HT1080 (cell line): ENCODE measurements at regions not wholly inside any gene's neighbourhood (a gene's known extent, or its start where the extent isn't known, plus 50 kb on each side); places are given as distances from the start of the nearest gene placed in this dataset.
"Not testable (repeated sequence)": the region's sequence is repeated elsewhere in the genome, so short reads cannot be mapped to it uniquely, and the experiment has no call there.

Experiments used
- DNase-seq: peaks from one replicate; pipeline ENCODE4 v3.0.0-alpha.2; 2015; ENCODE audit warnings: low read depth

DNA sequence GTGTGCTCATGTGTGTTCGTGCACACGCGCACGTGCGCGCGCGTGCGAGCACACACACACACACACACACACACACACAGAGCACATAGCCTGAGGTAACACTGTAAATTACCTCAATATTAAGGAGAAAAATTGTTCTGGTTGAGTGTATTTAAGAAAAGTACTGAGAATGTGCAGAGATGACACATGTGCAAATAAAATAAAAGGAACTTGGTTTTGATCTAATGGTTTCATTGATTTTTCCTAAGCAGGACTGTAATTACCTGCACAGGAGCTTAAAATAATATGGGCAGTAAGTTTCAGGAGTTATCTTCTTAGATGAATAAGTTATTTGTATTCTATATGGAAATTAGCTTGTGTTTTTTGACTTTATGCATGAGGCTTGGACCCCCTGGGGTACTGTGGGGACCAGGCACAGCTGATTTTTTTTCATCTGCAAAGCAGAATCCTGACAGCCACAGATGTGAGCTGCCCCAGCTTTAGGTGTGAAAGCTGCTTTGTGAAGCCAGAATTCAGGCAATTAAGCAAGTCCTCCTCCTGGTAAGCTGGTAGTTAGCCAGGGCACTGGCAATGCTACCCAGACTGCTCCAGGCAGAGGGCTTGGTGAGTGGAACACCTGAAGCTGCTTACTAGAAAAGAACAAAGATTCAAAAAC is 1040.6 kb upstream of the CITED2 start:
- DNase-seq = no peak

DNA sequence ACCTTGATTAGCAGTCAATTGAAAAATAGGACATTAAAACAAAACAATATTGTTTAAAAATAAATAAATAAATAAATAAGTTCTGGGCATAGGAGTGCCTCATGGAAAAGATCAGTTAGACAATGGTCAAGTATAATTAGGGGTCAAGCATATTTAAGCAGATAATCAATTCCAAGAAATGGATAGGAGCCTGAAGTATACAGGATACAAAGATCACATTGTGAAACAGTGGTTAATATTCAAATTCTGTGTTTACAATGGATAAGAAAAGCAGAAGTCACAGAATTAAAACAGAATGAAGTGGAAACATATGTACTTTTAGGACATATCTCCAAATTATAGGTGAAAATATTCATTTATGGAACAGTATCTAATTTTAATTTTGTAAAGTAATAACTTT is 1028.6 kb upstream of the CITED2 start:
- DNase-seq = no peak

DNA sequence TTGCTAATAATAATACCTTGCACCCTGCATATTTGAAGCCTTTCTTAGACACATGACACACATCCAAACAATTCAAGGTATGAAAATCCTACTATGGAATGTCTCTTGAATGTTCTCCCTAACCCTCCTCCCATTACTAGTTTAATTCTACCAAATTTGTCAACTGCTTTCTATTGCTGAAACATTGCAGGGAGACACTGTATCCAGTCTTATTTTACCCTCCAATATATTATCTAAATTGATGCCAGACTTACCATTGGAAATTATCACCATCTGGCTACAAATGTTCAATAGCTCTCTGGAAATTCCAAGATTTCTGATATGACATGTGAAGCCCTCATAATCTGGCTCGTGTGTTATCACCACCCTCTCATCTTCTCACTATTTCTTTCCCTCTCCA is 1027.3 kb upstream of the CITED2 start:
- peak; percentile 12 for DNase-seq

DNA sequence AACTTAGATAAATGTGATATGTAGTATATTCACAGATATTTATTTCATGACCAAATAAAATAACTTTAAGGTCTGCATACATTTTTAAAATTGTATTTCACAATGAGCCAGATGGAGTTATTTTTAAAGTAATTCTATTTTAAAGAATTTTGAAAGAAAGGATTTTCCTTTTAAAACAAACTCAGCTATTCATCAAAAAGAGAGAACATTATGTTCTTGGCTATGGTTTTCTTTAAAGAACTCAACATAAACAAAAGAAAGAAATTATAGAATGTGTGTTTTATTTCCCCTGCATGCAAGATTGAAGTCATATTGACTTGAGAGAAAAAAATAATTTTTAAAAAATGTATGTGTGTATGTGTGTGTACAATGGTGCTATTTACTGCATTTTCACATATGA is 1023.6 kb upstream of the CITED2 start:
- no peak for DNase-seq

DNA sequence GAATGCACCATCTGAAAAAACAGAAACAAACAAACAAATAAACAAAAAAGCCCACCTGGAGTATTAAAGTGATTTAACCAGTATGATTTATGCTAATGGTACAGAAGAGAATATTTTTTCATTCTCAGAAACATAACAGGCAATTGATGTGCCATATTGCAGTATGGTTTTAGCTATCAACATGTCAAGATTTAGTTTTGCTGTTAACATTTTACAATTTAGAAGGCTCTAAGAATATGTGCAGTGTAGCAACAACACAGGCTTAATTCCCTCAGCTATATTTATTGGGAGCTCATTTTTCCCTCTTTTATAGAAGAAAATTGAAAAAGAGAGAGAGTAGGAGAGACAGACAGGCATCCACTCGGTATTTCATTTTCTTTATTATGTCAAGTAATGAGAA is 1022.7 kb upstream of the CITED2 start:
- DNase-seq = no peak

DNA sequence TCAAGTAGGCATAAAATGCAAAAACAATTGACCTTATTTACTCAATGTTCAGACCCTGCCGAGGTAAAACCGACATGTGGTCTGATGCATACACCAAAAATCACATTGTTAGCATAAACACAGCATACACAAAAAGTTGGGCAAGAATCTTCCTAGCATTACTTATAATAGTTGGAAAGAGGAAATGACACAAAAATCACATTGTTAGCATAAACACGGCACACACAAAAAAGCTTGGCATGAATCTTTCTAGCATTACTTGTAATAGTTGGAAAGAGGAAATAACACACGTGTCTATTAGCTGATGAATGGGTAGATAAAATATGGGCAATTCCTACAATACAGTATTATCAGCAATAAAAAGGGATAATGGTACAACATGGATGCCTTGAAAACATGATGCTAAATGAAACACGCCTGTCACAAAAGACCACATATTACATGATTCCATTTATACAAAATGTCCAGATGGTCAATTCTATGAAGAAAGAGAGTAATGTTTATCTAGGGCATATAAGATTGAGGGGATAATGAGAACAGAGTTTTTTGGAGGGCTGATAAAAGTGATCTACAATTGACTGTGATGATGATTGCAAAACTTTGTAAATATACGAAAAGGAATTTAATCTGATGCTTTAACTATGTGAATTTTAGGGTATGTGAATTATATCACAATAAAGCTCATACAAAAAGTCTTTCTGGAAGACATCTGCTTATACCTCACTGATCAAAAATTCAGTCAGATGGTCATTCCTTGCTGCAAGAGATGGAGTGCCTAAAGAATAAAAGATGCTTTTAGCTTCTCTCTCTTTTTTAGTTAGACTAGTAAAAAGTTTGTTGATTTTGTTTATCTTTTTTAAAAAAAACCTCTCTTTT is 1019.5 kb upstream of the CITED2 start:
- no peak for DNase-seq

DNA sequence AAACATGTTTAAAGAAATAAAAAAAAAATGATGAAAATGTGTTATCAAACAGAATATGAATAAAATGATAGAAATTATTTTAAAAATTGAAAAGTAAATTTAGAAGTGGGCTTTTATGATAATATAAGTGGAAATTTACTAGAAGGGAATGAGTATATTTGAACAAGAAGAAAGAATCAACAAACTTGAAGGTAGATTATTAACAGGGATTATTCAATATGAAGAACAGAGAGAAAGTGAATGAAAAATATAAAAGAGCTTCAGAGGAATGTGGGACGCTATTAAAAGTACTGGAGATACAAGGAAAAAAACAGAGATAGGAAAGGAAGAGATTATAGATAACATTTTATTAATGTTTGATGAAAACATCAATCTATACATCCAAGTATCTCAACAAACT is 1014.4 kb upstream of the CITED2 start:
- no peak for DNase-seq

DNA sequence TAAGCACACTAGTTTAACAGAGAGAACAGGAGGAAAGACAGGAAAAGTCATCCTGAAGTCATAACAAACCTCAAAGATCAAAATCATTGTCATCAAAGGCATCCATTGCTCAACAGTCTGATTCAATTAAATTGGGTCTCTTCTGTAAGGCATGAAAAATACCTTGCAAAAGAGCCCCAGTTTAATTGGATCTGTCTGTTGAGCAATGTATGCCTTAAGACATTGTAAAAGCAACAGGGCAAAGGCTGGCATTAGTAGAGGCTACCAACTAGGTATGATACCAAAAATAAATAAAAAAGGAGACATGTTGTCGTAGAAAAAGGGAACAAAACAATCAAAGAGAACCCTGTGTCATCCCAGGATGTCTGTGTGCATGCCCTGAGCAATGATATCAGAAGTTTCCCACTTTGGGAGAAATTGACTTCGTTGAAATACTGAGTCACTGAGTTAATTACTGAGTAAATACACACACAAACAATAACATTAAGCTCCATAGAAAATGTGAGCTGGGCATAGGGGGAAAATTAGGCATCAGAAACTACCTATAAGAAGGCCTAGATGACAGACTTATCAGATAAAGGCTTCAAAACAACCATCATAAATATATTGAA is 1013.8 kb upstream of the CITED2 start:
- DNase-seq = no peak

DNA sequence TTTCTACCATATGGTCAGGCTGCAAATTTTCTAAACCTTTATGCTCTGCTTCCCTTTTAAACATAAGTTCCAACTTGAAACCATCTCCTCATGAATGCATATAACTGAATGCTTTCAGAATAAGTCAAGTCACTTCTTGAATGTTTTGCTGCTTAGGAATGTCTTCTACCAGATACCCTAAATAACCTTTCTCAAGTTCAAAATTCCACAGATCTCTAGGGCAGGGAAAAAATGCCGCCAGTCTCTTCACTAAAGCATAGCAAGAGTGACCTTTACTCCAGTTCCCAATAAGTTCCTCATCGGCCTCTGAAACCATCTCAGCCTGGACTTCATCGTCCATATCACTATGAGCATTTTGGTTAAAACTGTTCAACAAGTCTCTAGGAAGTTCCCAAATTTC is 1011.2 kb upstream of the CITED2 start:
- DNase-seq = no peak

DNA sequence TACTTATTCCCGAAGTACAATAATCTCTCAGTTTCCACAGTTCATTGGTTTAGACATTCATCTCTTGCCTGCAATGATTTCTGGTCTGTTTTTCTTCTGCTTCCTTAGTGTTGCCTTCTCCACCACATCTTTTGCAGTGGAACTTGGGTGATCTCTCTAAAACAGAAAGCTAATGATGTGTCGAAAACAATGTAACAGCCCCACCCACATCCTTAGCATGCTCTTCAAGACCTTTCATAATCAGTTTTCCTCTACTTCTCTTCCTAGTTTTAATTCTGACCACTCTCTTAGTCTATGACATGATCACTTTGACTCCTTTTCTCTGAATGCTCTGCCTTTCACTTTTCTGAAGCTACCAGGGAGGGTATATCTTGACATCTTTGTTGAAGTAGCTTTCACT is 1007.9 kb upstream of the CITED2 start:
- no peak for DNase-seq

DNA sequence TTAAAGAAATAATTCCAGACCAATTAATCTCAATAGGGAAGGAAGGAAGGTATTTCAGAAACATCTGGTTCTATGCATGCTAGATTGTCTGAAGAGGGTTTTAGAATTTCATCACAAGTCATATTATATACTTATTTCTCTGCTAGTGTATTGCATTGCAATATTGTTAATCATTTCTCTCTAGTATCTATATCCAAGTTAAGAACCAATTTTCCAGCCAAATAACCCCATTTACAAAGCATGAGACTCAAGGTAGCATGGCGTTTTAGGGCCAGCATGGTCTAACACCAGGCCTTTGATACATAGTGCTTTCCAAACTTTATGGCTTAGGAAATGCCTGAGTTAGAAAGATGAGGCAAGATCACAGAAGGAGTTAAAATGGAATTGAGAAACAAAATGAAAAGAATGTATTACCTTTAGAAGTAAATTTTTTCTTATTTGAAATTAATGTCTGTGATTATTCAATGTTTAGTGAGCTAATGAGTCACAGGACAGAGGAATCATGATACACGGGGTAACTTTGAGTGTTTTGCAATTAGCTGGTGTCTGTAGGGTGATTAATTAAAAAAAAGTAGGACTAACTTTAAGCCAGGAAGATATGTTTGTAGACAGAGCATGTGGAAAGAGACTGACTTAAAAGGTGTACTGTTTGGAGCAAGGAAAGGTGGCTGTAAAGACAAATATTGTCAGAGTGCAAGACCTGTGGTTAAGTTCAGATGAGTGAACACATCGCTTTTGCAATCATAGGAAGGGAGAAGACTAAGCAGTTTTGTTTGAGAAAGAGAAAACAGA is 1006.2 kb upstream of the CITED2 start:
- no peak for DNase-seq

DNA sequence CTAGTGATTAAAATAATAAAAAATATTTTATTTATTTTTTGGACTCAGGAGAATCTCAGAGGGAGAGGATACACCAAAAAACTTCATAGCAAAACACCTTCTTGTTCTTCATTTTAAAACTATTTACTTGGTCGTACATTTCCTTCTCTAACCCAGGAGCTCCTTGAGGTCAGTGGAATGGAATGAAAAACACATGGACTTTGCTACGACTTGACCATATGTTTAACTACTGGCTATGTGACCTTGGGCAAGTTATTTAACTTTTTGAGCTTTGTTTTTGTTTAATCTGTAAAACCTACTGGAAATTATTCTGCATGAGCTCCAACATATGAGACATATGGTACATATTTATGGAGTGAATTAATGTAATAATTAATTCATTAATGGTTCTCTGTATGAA is 1005.5 kb upstream of the CITED2 start:
- no peak for DNase-seq

DNA sequence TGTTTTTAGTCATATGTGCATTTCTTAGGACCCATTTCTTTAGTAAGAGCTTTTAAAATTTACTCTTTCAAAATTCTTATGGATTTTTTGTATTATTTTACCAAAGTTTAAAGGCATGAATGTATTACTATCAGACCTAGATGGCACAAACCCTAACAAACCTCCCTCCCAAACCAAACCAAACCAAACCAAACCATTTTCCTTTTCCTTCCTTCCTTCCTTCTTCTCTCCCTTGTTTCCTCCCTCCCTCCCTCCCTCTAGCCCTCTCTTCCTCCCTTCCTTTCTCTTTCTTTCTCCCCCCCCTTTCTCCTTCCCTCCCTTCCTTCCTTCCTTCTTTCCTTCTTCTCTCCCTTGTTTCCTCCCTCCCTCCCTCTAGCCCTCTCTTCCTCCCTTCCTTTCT is 1001.8 kb upstream of the CITED2 start:
- DNase-seq = no peak

DNA sequence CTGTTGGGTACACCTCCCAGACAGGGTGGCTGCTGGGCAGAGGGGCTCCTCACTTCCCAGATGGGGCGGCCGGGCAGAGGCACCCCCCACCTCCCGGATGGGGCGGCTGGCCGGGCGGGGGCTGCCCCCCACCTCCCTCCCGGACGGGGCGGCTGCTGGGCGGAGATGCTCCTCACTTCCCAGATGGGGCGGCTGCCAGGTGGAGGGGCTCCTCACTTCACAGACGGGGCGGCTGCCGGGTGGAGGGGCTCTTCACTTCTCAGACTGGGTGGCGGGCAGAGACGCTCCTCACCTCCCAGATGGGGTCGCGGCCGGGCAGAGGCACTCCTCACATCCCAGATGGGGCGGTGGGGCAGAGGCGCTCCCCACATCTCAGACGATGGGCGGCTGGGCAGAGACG is 999.3 kb upstream of the CITED2 start:
- DNase-seq = not testable (repeated sequence)

DNA sequence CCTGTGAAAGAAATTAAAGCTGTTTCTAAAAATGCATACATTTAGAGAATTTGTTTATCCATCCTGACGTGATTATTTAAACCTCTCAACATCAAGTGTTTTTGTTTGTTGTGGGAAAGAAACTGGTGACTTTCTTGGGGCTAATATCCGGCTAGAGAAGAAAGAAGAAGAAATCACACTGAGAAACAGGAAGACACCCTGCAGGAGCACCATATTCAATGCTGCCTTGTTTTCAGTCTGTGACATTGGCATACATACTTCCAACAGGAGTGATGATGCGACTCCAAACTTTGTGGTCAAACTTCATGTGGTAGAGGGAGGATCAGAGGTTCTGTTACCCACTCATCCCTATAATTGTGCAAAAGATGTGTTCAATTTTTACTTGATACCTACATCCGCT is 997.6 kb upstream of the CITED2 start:
- DNase-seq = no peak

DNA sequence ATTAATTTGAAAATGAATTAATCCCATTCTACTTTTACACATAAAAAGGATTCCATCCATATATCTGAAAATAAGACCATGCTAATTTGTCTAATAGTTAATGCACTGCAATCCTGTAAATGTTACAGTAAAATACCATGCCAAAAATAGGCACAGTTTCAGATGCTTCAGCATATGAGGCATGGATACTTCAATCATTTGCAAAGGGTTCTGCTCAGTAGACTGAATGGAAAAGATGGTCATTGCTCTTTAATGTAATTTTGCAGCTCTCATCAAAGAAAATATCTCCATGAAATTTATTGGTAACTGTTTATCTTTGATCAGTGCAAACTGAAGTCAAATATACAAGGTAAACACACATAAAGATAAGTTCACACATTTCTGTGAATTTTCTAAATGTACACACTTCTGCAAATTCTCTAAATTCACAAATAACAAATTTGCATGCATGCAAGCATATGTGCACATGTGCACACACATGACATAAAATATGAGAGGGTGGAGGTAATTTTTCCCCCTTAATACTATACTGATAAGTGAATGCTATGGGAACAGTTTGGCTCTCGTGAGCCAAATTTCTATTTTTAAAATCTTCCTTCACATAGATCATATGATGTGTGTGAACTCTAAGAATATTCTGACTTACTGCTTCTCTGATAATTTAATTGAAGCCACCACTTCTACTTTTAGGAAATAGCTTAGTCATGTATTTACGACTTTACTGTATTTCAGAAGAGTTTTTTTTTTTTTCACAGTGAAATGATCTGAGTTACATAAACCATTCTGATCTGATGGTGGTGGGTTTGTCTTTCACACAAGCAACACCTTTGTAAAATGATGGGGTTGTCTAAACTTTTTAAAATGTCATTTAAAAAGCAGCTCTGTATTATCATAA is 996.8 kb upstream of the CITED2 start:
- no peak for DNase-seq

DNA sequence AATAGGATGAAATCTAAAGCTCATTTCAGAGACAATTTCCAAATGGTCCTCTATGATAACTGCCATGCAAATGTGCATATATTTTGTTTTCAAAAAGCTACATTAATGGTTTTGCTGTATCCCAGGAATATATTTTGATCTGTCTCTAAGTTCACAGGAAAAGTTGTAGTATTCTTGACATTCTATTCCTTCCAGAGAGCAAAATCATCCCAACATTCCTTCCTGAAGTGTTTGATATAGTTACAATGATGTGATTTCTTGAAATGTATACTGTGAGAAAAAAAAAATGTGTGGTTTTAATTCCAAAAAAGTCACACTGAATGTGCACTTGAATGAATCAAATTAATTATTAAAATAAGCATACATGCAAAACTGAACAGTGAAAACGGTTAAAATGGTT is 996.0 kb upstream of the CITED2 start:
- no peak for DNase-seq

DNA sequence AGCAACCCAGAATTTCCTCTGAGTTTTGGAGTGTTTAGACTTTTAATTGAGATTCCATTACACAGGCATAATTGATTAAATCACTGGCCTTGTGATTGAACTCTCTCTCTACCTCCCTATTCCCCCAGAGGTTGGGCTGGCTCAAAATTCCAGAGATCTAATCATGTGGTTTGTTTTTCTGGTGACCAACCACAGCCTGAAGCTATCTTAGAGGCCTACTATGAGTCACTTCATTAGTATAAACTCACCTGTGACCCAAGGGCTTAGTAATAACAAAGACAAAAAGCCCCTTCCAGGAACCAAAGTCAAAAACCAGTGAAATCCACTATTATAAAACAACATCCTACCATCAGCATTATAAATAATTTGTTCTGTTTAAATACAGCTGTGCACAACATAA is 992.5 kb upstream of the CITED2 start:
- DNase-seq = peak; percentile 57

DNA sequence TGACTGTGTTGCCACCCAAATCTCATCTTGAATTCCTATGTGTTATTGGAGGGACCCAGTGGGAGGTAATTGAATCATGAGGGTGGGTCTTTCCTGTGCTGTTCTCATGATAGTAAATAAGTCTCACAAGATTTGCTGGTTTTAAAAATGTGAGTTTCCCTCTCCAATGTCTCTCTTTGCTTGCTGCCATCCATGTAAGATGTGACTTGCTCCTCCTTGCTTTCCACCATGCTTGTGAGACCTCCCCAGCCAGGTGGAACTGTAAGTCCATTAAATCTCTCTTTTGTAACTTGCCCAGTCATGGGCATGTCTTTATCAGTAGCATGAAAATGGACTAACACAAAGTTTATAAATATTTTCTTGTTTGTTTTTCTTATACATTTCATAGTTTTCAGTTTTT is 990.5 kb upstream of the CITED2 start:
- DNase-seq = no peak

DNA sequence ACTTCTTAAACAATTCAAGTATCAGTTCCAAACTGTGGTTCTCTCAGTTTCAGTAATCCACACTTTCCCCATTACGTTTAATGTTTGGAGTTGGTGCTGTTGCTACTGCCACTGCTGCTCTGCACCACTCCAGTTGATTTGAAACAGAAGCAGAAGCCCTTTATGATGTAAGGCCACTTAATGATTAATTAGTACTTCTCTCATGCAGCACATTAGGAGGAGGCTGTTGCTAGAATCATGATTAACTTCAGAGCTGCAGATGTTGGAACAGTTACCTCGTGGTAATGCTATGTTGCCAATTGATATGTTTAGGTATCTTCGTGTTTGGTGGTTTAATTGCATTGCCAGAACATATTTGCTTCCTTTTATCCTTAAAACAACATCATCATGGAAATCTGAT is 986.2 kb upstream of the CITED2 start:
- DNase-seq = no peak

DNA sequence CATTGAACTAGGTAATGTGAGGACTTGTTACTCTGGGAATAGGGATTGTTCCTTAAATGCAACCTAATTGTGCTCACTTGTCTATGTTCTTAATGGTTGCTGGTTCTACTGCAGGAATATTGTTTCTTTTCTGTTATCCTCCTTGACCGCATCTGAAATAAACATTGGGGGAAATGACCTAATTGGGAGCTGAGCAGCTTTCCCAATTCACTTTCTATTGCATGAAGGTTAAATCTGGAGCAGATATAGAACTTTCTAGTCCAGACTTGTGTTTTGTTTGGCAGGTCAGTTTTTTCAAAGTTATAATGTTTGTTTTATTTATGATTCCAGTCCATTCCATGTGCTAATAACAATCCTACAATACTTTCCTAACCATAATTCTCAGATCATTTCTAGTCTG is 981.0 kb upstream of the CITED2 start:
- DNase-seq = no peak
